ENCODE measurements at regions not wholly inside any gene's neighbourhood (a gene's known extent, or its start where the extent isn't known, plus 50 kb on each side); places are given as distances from the start of the nearest gene placed in this dataset.

DNA sequence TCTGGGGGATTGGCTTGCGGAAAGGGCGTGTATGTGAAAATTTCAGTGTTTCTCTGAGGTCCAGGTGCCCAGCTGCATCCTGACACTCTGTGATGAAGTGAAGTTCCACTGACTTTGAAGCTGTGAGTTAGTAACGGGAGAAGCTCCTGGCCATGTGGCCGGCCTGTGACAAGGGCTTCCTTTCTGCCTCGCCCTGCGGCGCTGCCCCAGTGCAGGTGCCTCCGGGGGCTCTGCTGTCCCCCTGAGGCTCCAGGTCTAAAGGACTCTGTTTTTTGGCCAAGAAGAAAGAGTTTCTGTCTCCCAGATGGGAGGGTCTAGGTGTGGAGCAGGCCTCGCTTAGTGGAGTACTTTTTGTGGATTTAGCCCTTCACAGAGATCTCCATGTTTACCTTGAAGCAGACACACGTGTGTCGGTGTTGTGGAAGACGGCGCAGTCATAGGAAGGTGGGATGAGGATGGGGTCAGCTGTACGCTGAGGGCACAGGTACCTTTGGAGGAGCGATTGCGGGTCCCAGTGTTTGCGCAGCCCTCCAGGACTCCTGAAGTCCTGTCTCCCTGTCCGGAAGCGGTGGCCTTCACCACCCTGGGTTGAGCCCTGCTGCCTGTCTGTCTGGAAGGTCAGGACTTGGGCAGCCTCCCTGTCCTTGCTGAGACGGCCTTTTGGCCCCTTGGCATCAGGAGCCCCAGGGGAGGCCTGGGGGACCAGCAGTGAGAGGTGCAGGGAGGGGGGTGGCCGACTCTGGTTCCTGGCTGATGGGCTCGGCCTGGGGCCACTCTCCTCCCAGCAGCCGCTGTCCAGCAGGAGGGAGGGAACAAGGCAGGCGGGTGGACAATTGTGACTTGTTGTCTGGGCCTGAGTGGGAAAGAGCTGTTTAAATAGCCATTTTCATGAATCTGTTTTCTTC lies 1249.3 kb downstream of the BRD1 start:
- 86 to 91% (median 88%) methylated on average over 20 to 24 of the region's 24 CpGs for WGBS, 5 donors
- no peak for DNase-seq
- Histone ChIP-seq H3K27me3 (replicated peaks in 1 of 7) (peaks cover 0 to 69% (median 41%) of the 10 kb centered on the region in 7 donors), H3K4me1 (peaks cover 0 to 15% (median 4%) of the 10 kb centered on the region in 6 donors), H3K27ac (no peak overlapping the region), H3K4me3 (no peak overlapping the region), H3K36me3 (no peaks in the 10 kb centered on the region), H3K9me3 (no peaks in the 10 kb centered on the region)
- intact Hi-C loops (cut with DNase I; ENCODE audit: low total_unique reads): no loop called here
- TF ChIP-seq, protein P1, sequence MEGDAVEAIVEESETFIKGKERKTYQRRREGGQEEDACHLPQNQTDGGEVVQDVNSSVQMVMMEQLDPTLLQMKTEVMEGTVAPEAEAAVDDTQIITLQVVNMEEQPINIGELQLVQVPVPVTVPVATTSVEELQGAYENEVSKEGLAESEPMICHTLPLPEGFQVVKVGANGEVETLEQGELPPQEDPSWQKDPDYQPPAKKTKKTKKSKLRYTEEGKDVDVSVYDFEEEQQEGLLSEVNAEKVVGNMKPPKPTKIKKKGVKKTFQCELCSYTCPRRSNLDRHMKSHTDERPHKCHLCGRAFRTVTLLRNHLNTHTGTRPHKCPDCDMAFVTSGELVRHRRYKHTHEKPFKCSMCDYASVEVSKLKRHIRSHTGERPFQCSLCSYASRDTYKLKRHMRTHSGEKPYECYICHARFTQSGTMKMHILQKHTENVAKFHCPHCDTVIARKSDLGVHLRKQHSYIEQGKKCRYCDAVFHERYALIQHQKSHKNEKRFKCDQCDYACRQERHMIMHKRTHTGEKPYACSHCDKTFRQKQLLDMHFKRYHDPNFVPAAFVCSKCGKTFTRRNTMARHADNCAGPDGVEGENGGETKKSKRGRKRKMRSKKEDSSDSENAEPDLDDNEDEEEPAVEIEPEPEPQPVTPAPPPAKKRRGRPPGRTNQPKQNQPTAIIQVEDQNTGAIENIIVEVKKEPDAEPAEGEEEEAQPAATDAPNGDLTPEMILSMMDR (IDR thresholded peaks at IDR 0.05 in 8 of 11, conservative IDR thresholded peaks at IDR 0.05 in 3 of 11): no peak
- TF ChIP-seq POLR2AphosphoS5 (IDR thresholded peaks at IDR 0.05): no peak
- TF ChIP-seq POLR2A (IDR thresholded peaks at IDR 0.05): no peak

DNA sequence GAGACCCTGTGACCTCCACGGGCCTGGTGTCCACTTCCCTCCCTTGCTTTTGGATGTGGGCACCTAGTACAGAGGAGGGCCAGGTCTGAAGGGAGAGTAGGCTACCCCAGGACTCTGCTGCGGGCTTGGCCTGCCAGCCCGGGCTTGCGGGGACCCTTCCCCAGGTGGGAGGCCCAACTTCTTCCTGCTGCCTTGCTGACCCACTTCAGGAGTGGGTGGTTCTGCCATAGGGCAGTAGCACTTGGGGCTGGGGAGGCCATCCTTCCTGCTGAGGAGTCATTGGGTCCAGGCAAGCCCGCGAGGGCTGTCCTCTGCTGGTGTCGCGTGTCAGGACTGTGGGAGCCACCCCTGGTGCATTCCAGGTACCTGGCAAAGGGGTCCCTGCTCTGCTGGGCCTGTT lies 1250.0 kb downstream of the BRD1 start:
- Histone ChIP-seq H3K27ac (no peak overlapping the region), H3K27me3 (replicated peaks in 1 of 7) (peaks cover 0 to 76% (median 41%) of the 10 kb centered on the region in 7 donors), H3K36me3 (no peaks in the 10 kb centered on the region), H3K9me3 (peaks cover 0 to 4% (median 0%) of the 10 kb centered on the region in 8 donors), H3K4me1 (peaks cover 0 to 15% (median 4%) of the 10 kb centered on the region in 6 donors), H3K4me3 (no peak overlapping the region)
- intact Hi-C loops (cut with DNase I; ENCODE audit: low total_unique reads): no loop called here
- DNase-seq: no peak
- WGBS, 5 donors: 63 to 90% (median 85%) methylated on average over 4 to 8 of the region's 8 CpGs
- TF ChIP-seq, protein P1 (IDR thresholded peaks at IDR 0.05 in 8 of 11, conservative IDR thresholded peaks at IDR 0.05 in 3 of 11): no peak
- TF ChIP-seq POLR2AphosphoS5 (IDR thresholded peaks at IDR 0.05) (no peak), POLR2A (IDR thresholded peaks at IDR 0.05) (no peak)

- Histone ChIP-seq H3K36me3 (no peaks in the 10 kb centered on the region), H3K27ac (no peak overlapping the region), H3K4me1 (peaks cover 0 to 15% (median 4%) of the 10 kb centered on the region in 6 donors), H3K27me3 (replicated peaks in 1 of 7) (peaks cover 0 to 81% (median 41%) of the 10 kb centered on the region in 7 donors), H3K9me3 (peaks cover 0 to 8% (median under 1%) of the 10 kb centered on the region in 8 donors), H3K4me3 (no peak overlapping the region)
- 49 to 73% (median 55%) methylated on average over 2 to 29 of the region's 29 CpGs for WGBS, 5 donors
- TF ChIP-seq, protein P1 (IDR thresholded peaks at IDR 0.05 in 8 of 11, conservative IDR thresholded peaks at IDR 0.05 in 3 of 11): no peak
- TF ChIP-seq POLR2A (IDR thresholded peaks at IDR 0.05) (no peak), POLR2AphosphoS5 (IDR thresholded peaks at IDR 0.05) (no peak)
- DNase-seq: no peak
- intact Hi-C loops (cut with DNase I; ENCODE audit: low total_unique reads): no loop called here
These were observed 1250.5 kb downstream of the BRD1 start for GRCh38 chr22:48577014-48577690.

Measured in spleen (tissue), 11 donors.